Activated CD4-positive, CD25-positive, alpha-beta regulatory T cell (primary cell): ENCODE measurements at regions not wholly inside any gene's neighbourhood (a gene's known extent, or its start where the extent isn't known, plus 50 kb on each side); places are given as distances from the start of the nearest gene placed in this dataset.
"Not testable (repeated sequence)": the region's sequence is repeated elsewhere in the genome, so short reads cannot be mapped to it uniquely, and the experiment has no call there.

ENCODE experiments used
- DNase-seq, 4 experiments: peaks; one replicate each; lab custom pipeline; 2025; lab: John Stamatoyannopoulos, UW

DNA sequence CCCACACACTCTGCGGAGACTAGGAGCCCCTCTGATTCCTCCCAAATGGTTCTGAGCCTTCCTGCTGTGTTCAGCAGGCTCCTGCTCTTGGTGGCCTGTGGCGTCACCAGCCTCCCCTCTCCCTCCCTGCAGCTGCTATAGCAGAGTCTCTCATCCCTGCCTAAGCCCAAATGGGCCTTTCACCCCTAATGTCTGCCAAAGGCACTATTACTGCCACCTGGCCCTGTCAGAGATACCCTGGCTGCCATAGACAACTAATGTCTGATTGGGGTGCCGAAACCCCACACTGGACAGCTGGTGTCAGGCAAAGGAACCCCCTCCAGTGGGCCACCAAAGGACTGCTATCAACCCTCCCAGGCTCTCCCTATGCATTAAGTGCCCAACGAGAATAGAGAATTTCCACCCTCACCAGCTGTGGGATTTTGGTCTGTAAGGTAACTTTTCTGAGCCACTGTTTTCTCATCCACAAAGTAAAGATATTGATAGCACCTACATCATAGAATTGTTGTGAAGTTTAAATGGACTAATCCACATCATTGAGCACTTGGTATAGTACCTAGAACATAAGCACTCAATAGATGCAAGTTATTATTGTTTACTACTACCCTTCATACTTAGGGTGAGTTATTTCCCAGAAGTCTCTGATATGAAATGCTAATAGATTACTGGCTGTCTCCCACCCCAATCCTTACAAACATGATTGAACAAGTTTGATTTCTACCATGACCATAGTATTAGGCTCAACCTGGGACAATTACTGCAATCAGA is 421.3 kb downstream of the MID1IP1 start:
- DNase-seq = no peak

DNA sequence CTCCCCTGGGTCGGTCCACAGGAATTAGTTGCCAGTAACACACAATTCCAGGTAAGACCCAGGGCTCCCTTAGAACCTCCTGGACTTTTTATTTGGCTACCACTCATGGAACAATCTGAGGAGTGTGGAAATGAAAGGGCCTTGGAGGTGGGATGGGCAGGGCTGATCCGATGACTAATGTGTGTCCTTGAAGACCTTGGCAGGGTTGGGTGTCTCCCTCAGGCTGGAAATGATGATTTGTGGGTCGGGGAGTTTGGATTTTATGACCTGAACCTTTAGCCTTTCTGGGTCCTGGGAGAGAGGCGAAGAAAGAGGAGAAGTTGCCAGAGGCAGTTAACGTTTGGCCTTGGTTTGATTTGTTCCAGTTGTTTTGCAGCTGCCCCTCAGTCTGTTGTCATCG is 425.0 kb downstream of the MID1IP1 start:
- DNase-seq = no peak

DNA sequence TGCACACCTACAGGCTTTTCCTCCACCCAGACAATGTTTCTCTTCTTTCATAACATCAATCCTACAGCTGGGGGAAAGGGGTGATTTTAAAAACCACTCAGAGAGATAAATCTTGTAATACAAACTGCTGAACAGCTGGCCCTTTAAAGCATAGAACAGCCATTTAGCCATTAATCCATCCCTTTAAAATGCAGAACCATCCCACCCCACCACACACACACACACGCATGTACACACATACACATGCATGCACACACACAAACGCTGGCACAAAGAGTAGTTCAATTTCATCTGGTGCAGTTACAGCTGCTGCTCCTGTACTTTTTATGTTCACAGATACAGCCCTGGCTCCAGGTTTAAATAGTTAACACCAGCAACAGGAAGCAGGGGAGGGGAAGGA is 426.1 kb downstream of the MID1IP1 start:
- DNase-seq = no peak

DNA sequence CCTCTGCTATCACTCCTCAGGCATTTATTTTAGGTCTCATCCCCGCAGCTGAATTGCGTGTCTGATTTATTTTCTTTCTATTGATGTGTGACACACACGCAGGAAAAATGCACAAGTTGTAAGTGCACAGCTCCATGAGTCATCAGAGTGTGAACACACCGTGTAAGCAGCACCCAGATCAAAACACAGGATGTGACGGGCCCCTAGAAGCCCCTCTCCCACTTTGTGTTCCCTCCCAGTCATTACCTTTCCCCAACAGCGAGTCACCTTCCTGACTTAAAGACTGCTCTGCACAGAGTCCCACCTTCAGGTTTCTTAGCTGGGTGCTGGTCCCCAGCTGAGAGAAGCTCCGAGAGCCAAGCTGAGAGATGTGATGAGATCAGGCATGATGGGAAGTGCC is 436.7 kb downstream of the MID1IP1 start:
- no peak for DNase-seq

- no peak for DNase-seq
These were observed 440.9 kb downstream of the MID1IP1 start for GRCh38 chrX:39242187-39242586.

GRCh38 chrX:39244147-39244546 is 442.9 kb downstream of the MID1IP1 start:
- DNase-seq = no peak

DNA sequence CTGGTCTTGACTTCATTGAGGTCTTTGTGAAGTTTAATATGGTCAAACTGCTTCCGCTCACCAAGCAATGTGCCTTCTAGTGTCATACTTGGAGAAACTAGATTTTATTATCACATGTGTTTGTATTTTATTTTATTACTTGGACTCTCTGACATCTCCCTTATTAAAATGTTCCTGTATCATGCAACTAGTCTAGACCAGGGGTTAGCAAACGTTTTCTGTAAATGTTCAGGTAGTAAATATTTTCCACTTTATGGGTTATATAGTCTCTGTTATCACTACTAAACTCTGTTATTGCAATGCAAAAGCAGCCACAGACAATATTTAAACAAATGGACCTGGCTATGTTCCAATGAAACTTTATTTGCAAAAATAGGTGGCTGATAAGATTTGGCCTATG is 443.8 kb downstream of the MID1IP1 start:
- DNase-seq = no peak

DNA sequence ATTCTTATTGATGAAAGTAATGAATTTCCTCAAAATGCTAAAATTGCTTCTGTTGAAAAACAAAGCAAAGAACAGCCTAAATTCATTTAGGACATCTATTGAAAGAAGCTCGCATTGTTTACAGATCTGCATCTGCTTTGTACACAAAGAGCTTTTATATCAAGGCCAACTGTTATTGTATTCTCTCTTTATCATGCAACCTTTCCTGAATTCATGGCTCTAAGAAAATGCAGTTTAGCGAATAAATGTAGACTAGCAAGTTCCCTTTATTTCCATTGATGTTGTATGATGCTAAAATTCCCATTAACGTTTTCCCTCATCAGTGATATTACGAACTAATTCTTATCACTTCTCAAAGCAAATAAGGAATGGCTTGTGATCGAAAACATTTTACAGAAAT is 446.3 kb downstream of the MID1IP1 start:
- no peak for DNase-seq

DNA sequence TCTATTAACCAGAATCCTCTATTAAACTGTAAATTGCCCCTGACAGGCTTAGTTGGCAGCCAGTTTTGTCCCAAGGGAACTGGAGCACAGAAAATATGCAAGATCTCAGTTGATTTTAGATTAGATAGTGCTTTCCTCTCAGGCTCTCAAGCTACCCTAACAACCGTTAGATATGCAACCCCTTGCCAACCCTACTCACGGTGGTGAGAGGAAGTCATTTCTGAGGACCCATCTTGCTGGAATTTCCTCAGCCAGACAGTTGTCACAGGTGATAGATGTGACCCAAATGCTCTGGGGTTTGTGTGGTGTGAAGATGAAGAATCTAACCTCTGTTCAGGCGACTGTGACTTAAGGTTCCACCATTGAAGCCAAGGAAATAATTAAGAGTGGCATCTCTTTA is 447.1 kb downstream of the MID1IP1 start:
- no peak for DNase-seq

DNA sequence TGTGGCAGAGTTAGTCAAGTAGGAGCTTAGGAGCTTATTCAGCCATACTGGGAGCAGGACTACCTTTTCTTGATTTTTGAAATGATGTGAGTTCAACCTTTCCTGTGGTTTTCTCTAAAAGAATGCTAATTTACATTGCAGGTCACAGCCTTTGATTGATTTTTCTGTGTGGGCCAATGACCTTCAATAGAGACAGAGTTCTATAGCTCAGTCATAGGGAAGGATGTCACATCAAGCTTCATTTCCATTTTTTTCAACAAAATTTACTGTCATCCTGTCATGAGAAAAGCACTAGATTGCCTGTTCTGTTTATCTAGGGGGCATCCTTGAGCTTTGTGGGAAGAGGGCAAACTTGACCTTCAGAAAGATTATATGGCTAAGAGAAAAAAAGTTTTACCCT is 448.7 kb downstream of the MID1IP1 start:
- no peak for DNase-seq

DNA sequence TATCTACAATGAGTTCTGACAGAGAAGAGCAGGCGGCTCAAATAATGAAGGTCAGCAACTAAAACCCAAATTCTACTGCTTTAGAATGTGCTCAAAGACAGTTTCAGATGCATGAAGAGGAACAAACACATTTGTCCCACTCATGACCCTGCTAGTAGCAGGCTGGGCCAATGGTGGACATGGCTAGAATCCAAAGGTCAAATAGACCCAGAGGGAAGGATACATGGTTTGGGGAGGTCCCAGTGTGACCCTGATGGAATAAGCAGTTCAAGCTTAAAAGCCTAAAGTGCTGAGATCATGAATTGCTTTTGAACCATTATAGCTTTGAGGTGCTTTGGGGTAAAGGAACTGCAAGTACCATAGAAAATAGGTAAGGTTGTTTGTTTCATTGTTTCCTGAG is 450.7 kb downstream of the MID1IP1 start:
- no peak for DNase-seq

DNA sequence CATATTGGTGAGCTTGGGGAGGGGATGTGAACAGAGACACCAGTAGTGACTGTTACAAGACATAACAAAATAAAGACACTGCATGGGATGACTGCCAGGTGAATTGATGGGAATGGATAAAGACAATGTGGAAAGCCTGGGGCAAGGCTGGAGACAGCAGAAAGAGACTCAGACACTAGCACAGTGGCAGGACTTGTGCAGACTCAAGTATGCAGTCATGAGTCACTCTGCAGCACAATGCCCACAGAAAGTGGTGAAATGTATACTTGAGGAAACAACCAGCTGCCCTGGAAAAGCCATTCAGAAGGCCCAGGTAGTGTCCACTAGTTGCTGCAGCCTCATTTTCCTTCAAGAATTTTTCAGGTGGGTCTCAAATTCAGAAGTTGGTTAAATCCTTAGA is 452.3 kb downstream of the MID1IP1 start:
- no peak for DNase-seq

DNA sequence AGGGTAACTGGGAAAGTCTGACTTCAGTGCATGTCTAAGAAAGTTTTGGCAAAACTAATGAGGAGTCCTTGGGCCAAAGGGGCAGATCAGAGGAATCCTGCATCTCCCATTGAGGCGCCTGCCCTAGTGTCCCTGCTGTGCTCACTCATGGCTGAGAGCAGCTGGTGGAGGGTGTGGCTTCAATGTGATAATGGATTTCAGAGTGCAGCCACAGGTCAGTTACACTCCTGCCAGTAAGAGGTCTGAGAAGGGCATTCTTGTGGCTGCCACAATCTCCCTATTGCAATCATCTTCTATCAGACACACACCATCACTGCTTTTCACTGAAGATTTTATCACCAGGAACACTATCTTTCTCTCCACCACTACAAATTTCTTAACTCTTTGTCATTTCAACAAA is 457.1 kb downstream of the MID1IP1 start:
- DNase-seq = no peak

GRCh38 chrX:39260965-39261364 is 459.7 kb downstream of the MID1IP1 start:
- no peak for DNase-seq

DNA sequence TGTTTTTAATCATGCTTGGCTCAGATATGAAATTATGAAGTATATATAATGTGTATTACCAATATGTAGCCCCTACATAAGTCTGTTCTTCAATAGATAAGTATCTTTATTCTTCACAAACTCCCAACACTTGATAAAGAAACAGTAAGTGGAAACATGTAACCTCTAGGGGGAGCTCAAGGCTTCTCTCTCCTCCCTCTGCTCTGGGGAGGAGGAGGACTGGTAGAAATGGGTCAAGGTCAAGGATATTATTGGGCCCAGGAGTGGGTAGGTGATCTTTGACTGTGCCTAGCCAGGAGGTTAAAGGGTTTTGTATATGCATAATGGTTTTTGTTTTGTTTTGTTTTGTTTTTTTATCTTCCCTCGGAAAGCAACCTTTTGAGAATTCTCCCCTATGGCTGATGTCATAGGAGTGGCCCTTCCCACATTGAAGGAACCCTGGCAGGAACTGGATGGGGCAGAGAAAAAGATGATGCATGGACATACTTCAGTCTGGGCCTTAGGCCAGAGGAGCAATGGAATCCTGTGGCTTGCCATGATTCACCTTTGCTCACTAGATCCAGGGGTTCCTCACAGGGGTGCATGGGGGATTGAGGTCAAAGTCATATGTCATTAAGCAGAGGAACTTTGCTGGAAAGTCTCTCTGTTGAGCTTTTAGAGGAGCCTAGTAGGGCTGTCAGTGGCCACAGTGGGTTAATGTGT is 460.3 kb downstream of the MID1IP1 start:
- DNase-seq = no peak

DNA sequence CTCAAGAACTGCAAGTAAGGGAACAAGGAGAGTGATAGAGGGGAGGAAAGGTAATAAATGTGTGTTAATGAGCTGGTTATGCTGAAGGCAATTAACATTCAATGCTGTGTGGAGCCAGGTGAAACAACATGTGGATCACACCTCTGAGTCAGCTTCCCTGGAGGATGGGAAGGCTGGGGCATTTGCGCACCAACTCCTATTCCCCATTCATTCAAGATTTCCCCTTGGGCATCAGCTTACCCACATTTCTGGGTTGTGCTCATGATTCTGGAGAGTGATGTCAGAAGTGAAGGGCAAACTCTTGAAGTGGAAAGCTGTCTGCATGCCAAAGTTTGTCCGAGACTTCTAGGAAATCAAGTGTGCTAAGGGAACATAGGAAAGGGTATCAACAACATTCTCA is 461.4 kb downstream of the MID1IP1 start:
- no peak for DNase-seq

- DNase-seq = no peak
These were observed 462.8 kb downstream of the MID1IP1 start for GRCh38 chrX:39264023-39264422.

GRCh38 chrX:39267176-39267575 is 465.9 kb downstream of the MID1IP1 start:
- DNase-seq = no peak

- DNase-seq = no peak
These were observed 466.9 kb downstream of the MID1IP1 start for GRCh38 chrX:39268207-39268606.

GRCh38 chrX:39275500-39276068 is 474.3 kb downstream of the MID1IP1 start:
- DNase-seq = no peak

- not testable (repeated sequence) for DNase-seq
These were observed 476.6 kb downstream of the MID1IP1 start for GRCh38 chrX:39277685-39278390.

- DNase-seq = no peak
These were observed 482.0 kb downstream of the MID1IP1 start for GRCh38 chrX:39283239-39283638.

DNA sequence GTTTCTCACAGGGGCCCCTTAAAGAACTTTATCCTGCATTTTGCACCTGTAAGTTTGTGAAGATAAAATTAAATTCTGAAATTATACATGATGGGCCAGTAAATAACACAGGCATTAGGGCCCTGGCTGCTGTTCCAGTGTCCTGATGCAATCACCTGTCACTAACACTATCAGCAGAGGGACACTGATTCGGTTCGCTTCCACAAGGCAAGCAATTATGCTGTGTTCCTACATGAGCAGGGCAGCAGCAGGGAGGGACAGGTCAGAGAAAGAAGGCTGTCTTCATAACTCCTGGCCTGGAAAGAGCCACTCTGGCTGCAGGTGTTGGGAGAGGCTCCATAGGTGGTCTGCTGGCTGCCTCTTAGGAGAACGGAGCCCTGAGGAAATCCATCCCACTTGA is 487.3 kb downstream of the MID1IP1 start:
- no peak for DNase-seq
